PC-3 (cell line): ENCODE measurements at regions not wholly inside any gene's neighbourhood (a gene's known extent, or its start where the extent isn't known, plus 50 kb on each side); places are given as distances from the start of the nearest gene placed in this dataset.

Experiments
- CTCF ChIP-seq: fragments of 300-600 bp; sonication (generic); conservative IDR thresholded peaks from 2 replicates; pipeline ENCODE4 v1.5.1; 2017; ENCODE audit warnings: antibody characterized with exemption, low read depth, mild to moderate bottlenecking, low read length
- EZH2 ChIP-seq: fragments of 300-600 bp; sonication (generic); IDR thresholded peaks from one replicate; pipeline ENCODE4 v1.6.1; 2017; ENCODE audit warnings: antibody characterized with exemption, mild to moderate bottlenecking, low read length; ENCODE audit not compliant: unreplicated experiment

- TF ChIP-seq CTCF (no peak), EZH2 (no peak)
These were observed 876.5 kb downstream of the RAPGEF2 start for GRCh38 chr4:159979351-159979750.
